NCI-H2107 (cell line): ENCODE measurements at regions not wholly inside any gene's neighbourhood (a gene's known extent, or its start where the extent isn't known, plus 50 kb on each side); places are given as distances from the start of the nearest gene placed in this dataset.

ENCODE experiments used
- DNase-seq: peaks from one replicate; lab custom pipeline; 2025; lab: John Stamatoyannopoulos, UW

GRCh38 chr2:126990605-126991532 is 92.2 kb downstream of the TEX51 start:
- no peak for DNase-seq

GRCh38 chr2:126994340-126994777 is 95.7 kb downstream of the TEX51 start:
- no peak for DNase-seq

- DNase-seq, result no peak
Observed at GRCh38 chr2:126995621-126996377, 97.1 kb downstream of the TEX51 start.

GRCh38 chr2:126996378-126996699 is 97.6 kb downstream of the TEX51 start:
- DNase-seq, result no peak
